H1 (cell line): ENCODE measurements at regions not wholly inside any gene's neighbourhood (a gene's known extent, or its start where the extent isn't known, plus 50 kb on each side); places are given as distances from the start of the nearest gene placed in this dataset.

ENCODE experiments used
- BCL11A ChIP-seq, 2 experiments: IDR thresholded peaks; one replicate each; pipeline ENCODE4 v1.6.1; 2011; ENCODE audit warnings: low read depth in 2 of 2, low read length in 2 of 2, mild to moderate bottlenecking in 2 of 2
- CEBPB ChIP-seq: IDR thresholded peaks from 2 replicates; pipeline ENCODE4 v1.6.1; 2012; ENCODE audit warnings: low read depth, low read length
- CHD7 ChIP-seq: fragments of 300-600 bp; sonication (generic); IDR thresholded peaks from 2 replicates; pipeline ENCODE4 v1.7.1; 2012; ENCODE audit warnings: low read length, moderate library complexity, mild to moderate bottlenecking, inconsistent platforms; ENCODE audit not compliant: insufficient replicate concordance

GRCh38 chr5:67730917-67731474, 484.6 kb upstream of the PIK3R1 start (continued):
- TF ChIP-seq CHD7 (no peak), CEBPB (no peak), BCL11A (IDR thresholded peaks at IDR 0.05; ENCODE audit: low read depth in 2 of 2, low read length in 2 of 2) (no peak)
- TF ChIP-seq, all 59 proteins: peak for 0
